ENCODE measurements at regions not wholly inside any gene's neighbourhood (a gene's known extent, or its start where the extent isn't known, plus 50 kb on each side); places are given as distances from the start of the nearest gene placed in this dataset.

- Histone ChIP-seq H3K27me3 (ENCODE audit: control insufficient read depth in 2 of 2, insufficient read depth in 2 of 2, low read length in 2 of 2) (no peaks in the 10 kb centered on the region), H3K36me3 (ENCODE audit: control insufficient read depth in 2 of 2, extremely low read depth in 1 of 2, insufficient read depth in 2 of 2, low read length in 2 of 2) (no peaks in the 10 kb centered on the region), H3K9me3 (replicated peaks; ENCODE audit: control insufficient read depth, insufficient read depth, low read length) (no peaks in the 10 kb centered on the region), H3K79me2 (ENCODE audit: control insufficient read depth, insufficient read depth, low read length) (no peaks in the 10 kb centered on the region), H3K4me2 (ENCODE audit: insufficient read depth, low read length) (no peak overlapping the region), H2AFZ (ENCODE audit: low read depth, low read length) (no peak overlapping the region), H3K4me3 (replicated peaks in 1 of 3; ENCODE audit: insufficient read depth in 1 of 3, low read depth in 1 of 3, low read length in 3 of 3) (no peak overlapping the region), H3K4me1 (ENCODE audit: control insufficient read depth, extremely low read depth, insufficient read depth, low read length) (no peaks in the 10 kb centered on the region), H4K20me1 (replicated peaks; ENCODE audit: control insufficient read depth, extremely low read depth, insufficient read depth, low read length) (no peaks in the 10 kb centered on the region), H3K27ac (ENCODE audit: insufficient read depth, low read depth, low read length) (no peak overlapping the region), H3K9me1 (replicated peaks; ENCODE audit: control insufficient read depth, extremely low read depth, insufficient read depth, low read length) (no peaks in the 10 kb centered on the region), H3K9ac (replicated peaks; ENCODE audit: extremely low read depth, insufficient read depth, low read length) (no peak overlapping the region)
- POLR2A ChIA-PET = no interaction called here
- FAIRE-seq (no peak), DNase-seq (ENCODE audit: low read depth, low spot score) (no peak)
- intact Hi-C loops (cut with micrococcal nuclease) (no loop called here), dilution Hi-C loops (cut with MboI; ENCODE audit: extremely low pct_ligation_motif_present, low sequenced_read_pairs) (no loop called here)
- CTCF ChIA-PET = interaction anchor here (0.9 kb wide), 1 partner anchor 16 kb away, joined by 3 read pairs; no protein-coding TSS in a partner anchor
- TF ChIP-seq MAX (IDR thresholded peaks at IDR 0.05; ENCODE audit: insufficient read depth, insufficient read length) (no peak), POLR2A (IDR thresholded peaks at IDR 0.05; ENCODE audit: low read depth, low read length) (no peak), POLR2AphosphoS5 (IDR thresholded peaks at IDR 0.05; ENCODE audit: insufficient read depth, low read depth, low read length) (no peak), JUN (IDR thresholded peaks at IDR 0.05; ENCODE audit: borderline replicate concordance, insufficient read depth, insufficient read length, low read depth) (no peak), FOS (IDR thresholded peaks at IDR 0.05; ENCODE audit: borderline replicate concordance, insufficient read depth, low read length) (no peak), EZH2 (IDR thresholded peaks at IDR 0.05; ENCODE audit: borderline replicate concordance, low read depth, low read length, severe bottlenecking) (no peak), CTCF (IDR thresholded peaks at IDR 0.05; ENCODE audit: extremely low read depth in 1 of 2, insufficient read depth in 1 of 2, low read depth in 1 of 2, low read length in 2 of 2) (no peak), GATA2 (IDR thresholded peaks at IDR 0.05; ENCODE audit: insufficient read depth, insufficient read length, low read depth, low read length) (no peak), MYC (IDR thresholded peaks at IDR 0.05; ENCODE audit: low read depth, low read length) (no peak)
- no TSS peak for BruUV-seq (replicated peaks)
These were observed 246.6 kb downstream of the DEPDC1B start for GRCh38 chr5:60453186-60453976.

All from endothelial cell of umbilical vein (primary cell).